T-helper 22 cell (primary cell): ENCODE measurements at regions not wholly inside any gene's neighbourhood (a gene's known extent, or its start where the extent isn't known, plus 50 kb on each side); places are given as distances from the start of the nearest gene placed in this dataset.

Experiments
- DNase-seq: peaks from one replicate; pipeline ENCODE4 v3.0.0-alpha.2; 2020; ENCODE audit warnings: low read depth

GRCh38 chr12:34396861-34397590, 374.7 kb downstream of the ALG10 start:
- DNase-seq = no peak

DNA sequence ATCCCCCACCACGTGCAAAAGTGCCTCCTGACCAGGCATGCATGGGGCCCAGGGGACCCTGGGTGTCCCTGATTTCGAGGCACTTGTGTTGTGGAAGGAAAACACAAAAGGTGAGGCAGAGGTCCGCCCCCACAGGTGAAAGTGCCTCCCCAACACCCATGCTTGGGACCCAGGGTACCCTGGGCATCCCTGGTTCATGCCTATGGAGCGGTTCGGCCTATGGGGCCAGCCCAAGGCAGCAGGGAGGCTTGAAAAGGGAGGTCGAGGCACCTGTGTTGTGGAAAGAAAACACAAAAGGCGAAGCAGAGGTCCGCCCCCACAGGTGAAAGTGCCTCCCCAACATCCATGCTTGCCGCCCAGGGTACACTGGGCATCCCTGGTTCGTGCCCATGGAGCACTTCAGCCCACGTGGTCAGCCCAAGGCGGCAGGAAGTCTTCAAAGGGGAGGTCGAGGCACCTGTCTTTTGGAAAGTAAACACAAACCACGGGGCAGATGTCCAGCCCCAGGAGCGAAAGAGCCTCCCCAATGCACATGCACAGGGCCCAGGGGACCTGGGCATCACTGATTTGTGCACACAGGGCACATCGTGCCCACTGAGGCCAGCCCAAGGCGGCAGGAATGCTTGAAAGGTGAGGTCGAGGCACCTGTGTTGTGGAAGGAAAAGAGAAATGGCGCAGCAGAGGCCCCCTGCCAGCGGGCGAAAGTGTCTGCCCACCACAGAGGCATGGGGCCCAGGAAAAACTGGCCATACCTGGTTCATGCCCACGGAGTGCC, 375.5 kb downstream of the ALG10 start:
- no peak for DNase-seq

- no peak for DNase-seq
These were observed 376.0 kb downstream of the ALG10 start for GRCh38 chr12:34398366-34398705.

- DNase-seq = no peak
These were observed 376.7 kb downstream of the ALG10 start for GRCh38 chr12:34398706-34399630.

- DNase-seq = no peak
These were observed 377.5 kb downstream of the ALG10 start for GRCh38 chr12:34399631-34400410.

DNA sequence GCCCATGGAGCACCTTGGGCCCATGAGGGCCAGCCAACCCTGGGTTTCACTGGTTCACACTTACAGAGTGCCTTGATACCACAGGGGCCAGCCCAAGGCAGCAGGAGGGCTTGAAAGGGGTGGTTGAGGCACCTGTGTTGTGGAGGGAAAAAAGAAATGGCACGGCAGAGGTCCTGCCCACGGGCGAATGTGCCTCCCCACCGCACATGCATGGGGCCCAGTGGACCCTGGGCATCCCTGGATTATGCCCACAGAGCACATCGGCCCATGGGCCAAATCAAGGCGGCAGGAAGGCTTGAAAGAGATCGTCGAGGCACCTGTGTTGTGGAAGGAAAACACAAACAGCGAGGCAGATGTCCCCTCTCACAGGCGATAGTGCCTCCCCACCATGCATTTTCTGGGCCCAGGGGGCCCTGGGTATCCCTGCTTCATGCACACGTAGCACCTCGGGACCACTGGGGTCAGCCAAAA, 378.1 kb downstream of the ALG10 start:
- no peak for DNase-seq

GRCh38 chr12:34400986-34401658, 378.8 kb downstream of the ALG10 start:
- no peak for DNase-seq

DNA sequence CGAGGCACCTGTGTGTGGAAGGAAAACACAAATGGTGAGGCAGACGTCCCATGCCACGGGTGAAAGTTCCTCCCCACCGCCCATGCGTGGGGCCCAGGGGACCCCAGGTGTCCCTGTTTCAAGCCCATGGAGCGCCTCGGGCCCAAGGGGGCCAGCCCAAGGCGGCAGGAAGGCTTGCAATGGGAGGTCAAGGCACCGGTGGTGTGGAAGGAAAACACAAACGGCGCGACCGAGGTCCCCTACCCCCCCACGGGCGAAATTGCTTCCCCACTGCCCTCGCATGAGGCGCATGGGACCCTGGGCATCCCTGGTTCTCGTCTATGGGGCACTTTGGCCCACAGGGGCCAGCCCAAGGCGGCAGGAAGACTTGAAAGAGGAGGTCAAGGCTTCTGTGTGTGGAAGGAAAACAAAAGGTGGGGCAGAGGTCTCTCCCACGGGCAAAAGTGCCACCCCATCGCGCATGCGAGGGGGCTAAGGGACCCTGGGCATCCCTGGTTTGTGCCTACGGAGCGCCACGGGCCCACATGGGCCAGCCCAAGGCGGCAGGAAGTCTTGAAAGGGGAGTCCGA, 379.4 kb downstream of the ALG10 start:
- no peak for DNase-seq

DNA sequence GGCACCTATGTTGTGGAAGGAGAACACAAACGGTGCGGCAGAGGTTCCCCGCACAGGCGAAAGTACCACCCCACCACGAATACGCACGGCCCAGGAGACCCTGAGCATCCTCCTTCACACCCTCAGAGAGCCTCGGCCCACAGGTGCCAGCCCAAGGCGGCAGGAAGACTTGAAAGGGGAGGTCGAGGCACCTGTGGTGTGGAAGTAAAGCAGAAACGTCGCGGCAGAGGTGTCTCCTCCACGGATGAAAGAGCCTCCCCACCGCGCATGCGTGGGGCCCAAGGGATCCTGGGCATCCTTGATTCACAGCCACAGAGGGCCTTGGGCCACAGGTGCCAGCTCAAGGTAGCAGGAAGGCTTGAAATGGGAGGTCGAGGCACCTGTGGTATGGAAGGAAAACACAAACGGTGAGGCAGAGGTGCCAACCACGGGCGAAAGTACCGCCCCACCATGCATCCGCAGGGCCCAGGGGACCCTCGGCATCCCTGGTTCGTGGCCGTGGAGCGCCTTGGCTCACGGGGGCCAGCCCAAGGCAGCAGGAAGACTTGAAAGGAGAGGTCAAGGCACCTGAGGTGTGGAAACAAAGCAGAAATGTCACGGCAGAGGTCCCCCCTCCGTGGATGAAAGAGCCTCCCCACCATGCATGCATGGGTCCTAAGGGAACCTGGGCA, 380.1 kb downstream of the ALG10 start:
- no peak for DNase-seq

DNA sequence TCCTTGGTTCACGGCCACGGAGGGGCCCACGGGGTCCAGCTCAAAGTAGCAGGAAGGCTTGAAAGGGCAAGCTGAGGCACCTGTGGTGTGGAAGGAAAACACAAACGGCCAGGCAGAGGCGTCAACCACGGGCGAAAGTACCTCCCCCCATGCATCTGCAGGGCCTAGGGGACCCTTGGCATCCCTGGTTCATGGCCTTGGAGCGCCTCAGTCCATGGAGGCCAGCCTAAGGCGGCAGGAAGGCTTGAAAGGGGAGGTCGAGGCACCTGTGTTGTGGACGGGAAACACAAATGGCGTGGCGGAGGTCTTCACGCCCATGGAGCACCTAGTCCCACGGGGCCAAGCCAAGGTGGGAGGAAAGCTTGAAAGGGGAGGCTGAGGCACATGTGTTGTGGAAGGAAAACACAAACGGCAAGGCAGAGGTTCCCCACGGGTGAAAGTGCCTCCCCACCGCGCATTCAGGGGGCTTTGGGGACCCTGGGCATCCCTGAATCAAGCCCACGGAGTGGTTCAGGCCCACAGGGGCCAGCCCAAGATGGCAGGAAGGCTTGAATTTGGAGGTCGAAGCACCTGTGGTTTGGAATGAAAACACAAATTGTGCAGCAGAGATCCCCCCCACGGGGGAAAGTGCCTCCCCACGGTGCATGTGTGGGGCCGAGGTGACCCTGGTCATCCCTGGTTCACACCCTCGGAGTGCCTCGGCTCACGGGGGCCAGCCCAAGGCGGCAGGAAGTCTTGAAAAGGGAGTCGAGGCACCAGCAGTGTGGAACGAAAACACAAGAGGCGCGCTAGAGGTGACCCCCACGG, 380.8 kb downstream of the ALG10 start:
- no peak for DNase-seq

- no peak for DNase-seq
These were observed 381.5 kb downstream of the ALG10 start for GRCh38 chr12:34403706-34404376.

DNA sequence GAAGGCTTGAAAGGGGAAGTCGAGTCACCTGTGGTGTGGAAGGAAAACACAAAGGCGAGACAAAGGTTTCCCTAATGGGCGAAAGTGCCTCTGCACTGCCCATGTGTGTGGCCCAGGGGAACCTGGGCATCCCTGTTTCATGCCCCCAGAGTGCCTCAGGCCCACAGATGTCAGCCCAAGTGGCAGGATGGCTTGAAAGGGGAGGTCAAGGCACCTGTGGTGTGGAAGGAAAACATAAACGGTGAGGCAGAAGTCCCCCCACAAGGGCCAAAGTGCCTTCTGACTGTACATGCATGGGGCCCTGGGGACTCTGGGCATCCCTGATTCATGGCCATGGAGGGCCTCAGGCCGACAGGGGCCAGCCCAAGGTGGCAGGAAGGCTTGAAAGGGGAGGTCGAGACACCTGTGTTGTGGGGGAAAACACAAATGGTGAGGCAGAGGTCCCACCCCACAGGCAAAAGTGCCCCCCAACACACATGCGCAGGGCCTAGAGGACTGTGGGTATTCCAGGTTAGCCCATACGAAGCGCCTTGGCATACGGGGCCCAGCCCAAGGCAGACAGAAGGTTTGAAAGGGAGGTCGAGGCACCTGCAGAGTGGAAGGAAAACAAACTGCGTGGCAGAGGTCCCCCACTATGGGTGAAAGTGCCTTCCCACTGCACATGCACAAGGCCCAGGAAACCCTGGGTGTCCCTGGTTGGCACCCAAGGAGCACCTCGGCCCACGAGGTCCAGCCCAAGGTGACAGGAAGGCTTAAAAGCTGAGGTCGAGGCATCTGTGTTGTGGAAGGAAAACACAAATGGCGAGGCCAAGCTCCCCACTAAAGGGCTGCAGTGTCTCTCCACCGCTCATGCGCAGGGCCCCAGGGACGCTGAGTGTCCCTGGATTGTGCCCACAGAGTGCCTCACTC, 382.3 kb downstream of the ALG10 start:
- DNase-seq = no peak

DNA sequence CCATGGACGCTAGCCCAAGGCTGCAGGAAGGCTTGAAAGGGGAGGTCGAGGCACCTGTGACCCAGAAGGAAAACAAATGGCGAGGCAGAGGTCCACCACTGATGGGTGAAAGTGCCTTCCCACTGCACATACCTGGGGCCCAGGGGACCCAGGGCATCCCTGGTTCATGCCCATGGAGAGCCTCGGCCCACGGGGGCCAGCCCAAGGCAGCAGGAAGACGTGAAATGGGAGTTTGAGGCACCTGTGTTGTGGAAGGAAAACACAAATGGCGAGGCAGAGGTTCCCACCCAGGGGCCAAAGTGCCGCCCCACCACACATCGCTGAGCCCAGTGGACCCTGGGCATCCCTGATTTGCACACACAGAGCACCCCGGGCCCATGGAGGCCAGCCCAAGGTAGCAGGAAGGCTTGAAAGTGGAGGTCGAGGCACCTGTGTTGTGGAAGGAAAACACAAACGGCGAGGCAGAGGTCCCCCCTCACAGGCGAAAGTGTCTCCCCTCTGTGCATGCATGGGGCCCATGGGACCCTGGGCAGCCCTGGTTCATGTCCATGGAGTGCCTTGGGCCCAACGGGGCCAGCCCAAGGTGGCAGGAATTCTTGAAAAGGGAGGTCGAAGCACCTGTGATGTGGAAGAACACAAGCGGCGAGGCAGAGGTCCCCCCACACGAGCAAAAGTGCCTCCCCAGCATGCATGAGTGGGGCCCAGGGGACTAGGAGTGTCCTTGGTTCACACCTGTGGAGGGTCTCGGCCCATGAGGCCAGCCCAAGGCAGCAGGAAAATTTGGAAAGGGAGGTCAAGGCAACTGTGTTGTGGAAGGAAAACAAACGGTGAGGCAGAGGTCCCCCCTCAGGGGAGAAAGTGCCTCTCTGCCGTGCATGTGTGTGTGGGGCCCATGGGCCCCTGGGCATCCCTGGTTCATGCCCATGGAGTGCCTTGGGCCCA, 383.3 kb downstream of the ALG10 start:
- DNase-seq = no peak

GRCh38 chr12:34406228-34406995, 384.1 kb downstream of the ALG10 start:
- DNase-seq = no peak

DNA sequence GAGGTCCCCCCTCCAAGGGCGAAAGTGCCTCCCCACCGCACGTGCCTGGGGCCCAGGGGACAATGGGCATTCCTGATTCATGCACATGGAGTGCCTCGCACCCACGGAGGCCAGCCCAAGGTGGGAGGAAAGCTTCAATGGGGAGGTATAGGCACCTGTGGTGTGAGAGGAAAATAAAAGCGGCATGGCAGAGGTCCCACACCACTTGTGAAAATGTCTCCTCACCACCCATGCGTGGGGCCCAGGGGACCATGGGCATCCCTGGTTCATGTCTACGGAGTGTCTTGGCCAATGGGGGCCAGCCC, 384.7 kb downstream of the ALG10 start:
- DNase-seq = no peak

- no peak for DNase-seq
These were observed 385.5 kb downstream of the ALG10 start for GRCh38 chr12:34407813-34408212.
